ENCODE measurements at regions not wholly inside any gene's neighbourhood (a gene's known extent, or its start where the extent isn't known, plus 50 kb on each side); places are given as distances from the start of the nearest gene placed in this dataset.
"Not testable (repeated sequence)": the region's sequence is repeated elsewhere in the genome, so short reads cannot be mapped to it uniquely, and the experiment has no call there.

DNA sequence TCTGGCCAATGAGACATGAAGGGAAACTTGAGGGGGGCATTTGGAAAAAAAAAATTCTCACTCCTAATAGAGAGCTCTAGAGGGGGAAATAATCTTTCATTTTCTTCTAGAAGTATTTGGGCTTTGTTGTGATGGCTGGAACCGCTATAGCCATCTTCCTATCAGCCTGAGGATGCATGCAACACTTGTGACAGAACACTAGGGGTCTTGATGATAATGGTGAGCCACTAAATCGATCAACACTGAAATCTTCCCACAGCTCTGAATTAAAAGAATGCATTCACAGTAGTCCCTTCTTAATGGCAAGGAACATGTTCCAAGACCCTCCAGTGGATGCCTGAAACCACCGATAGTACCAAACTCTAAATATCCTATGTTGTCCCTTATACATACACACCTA is 325.3 kb downstream of the LNPK start:
- no peak for DNase-seq (ENCODE audit: low read depth)
- no peak overlapping the region for H3K4me3 ChIP-seq (ENCODE audit: low read depth, low read length)
- no peak for TF ChIP-seq CTCF (IDR thresholded peaks at IDR 0.05; ENCODE audit: insufficient read depth, low read length)

DNA sequence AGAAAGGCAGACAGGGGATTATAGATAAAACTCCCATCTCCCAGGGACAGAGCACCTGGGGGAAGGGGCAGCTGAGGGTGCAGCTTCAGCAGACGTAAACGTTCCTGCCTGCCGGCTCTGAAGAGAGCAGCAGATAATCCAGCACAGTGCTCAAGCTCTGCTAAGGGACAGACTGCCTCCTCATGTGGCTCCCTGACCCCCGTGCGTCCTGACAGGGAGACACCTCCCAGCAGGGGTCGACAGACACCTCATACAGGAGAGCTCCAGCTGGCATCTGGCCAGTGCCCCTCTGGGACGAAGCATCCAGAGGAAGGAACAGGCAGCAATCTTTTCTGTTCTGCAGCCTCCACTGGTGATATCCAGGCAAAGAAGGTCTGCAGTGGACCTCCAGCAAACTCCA is 333.3 kb downstream of the LNPK start:
- not testable (repeated sequence) for H3K4me3 ChIP-seq (ENCODE audit: low read depth, low read length); DNase-seq (ENCODE audit: low read depth)

GRCh38 chr2:175662335-175662734 is 339.7 kb downstream of the LNPK start:
- no peak overlapping the region for H3K4me3 ChIP-seq (ENCODE audit: low read depth, low read length)
- TF ChIP-seq CTCF (IDR thresholded peaks at IDR 0.05; ENCODE audit: insufficient read depth, low read length): no peak
- DNase-seq (ENCODE audit: low read depth): no peak

DNA sequence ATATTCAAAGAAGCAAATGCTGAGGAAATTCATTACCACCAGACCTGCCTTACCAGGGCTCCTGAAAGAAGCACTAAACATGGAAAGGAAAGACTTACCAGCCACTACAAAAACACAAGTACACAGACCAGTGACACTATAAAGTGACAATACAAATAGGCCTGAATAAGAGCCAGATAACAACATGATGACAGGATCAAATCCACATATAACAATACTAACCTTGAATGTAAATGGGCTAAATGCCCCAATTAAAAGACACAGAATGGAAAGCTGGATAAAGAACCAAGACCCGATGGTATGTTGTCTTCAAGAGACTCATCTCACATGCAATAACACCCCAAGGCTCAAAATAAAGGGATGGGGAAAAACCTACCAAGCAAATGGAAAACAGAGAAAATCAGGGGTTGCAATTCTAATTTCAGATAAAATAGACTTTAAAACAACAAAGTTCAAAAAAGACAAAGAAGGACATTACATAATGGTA is 353.4 kb downstream of the LNPK start:
- H3K4me3 ChIP-seq (ENCODE audit: low read depth, low read length): no peak overlapping the region
- TF ChIP-seq CTCF (IDR thresholded peaks at IDR 0.05; ENCODE audit: insufficient read depth, low read length): no peak
- no peak for DNase-seq (ENCODE audit: low read depth)

DNA sequence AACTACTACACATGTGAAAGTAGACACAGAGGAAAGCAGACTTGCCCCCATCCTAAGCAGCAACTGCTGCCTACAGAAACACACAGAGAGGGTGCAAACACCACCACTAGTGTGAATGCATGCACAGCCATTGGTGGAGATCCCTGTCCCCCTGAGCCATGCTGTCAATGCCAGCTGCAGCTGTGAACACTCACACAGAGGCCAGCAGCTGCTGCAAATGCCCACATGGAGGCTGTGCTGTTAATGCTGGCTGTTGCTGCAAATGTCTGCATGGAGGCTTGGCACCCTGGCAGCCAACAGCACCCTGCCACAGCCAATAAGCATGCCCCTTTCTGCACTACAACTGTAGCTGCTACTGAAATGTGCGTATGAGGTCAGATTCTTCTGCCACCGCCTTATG is 355.0 kb downstream of the LNPK start:
- DNase-seq (ENCODE audit: low read depth): no peak
- no peak for TF ChIP-seq CTCF (IDR thresholded peaks at IDR 0.05; ENCODE audit: insufficient read depth, low read length)
- no peak overlapping the region for H3K4me3 ChIP-seq (ENCODE audit: low read depth, low read length)

- no peak for DNase-seq (ENCODE audit: low read depth)
- no peak overlapping the region for H3K4me3 ChIP-seq (ENCODE audit: low read depth, low read length)
- TF ChIP-seq CTCF (IDR thresholded peaks at IDR 0.05; ENCODE audit: insufficient read depth, low read length): no peak
Measured at GRCh38 chr2:175640655-175641054, 361.4 kb downstream of the LNPK start.

- TF ChIP-seq CTCF (IDR thresholded peaks at IDR 0.05; ENCODE audit: insufficient read depth, low read length): no peak
- DNase-seq (ENCODE audit: low read depth): no peak
- H3K4me3 ChIP-seq (ENCODE audit: low read depth, low read length): no peak overlapping the region
Measured at GRCh38 chr2:175633227-175633626, 368.8 kb downstream of the LNPK start.

Measured in fibroblast of the aortic adventitia (primary cell).